22Rv1 (cell line): ENCODE measurements at regions not wholly inside any gene's neighbourhood (a gene's known extent, or its start where the extent isn't known, plus 50 kb on each side); places are given as distances from the start of the nearest gene placed in this dataset.

ENCODE experiments used
- H3K27ac ChIP-seq: fragments of 450-650 bp; 2 replicates; pipeline ENCODE4 v1.5.1; 2017
- CTCF ChIP-seq: fragments of 450-650 bp; IDR thresholded peaks from 2 replicates; pipeline ENCODE4 v1.5.1; 2017; ENCODE audit warnings: mild to moderate bottlenecking
- ZFX ChIP-seq: fragments of 450-650 bp; IDR thresholded peaks from 2 replicates; pipeline ENCODE4 v1.6.1; 2017; ENCODE audit warnings: antibody characterized with exemption, borderline replicate concordance

- no peak overlapping the region for H3K27ac ChIP-seq
- TF ChIP-seq ZFX, result no peak
Measured at GRCh38 chr1:185376840-185377635, 60.0 kb upstream of the IVNS1ABP start.

GRCh38 chr1:185376288-185376687 lies 59.2 kb upstream of the IVNS1ABP start:
- H3K27ac ChIP-seq, result no peak overlapping the region
- TF ChIP-seq ZFX (no peak), CTCF (no peak)

- TF ChIP-seq CTCF, result no peak
- no peak overlapping the region for H3K27ac ChIP-seq
Measured at GRCh38 chr1:185375583-185375982, 58.5 kb upstream of the IVNS1ABP start.

- no peak overlapping the region for H3K27ac ChIP-seq
- TF ChIP-seq ZFX (no peak), CTCF (no peak)
Measured at GRCh38 chr1:185373813-185374529, 56.9 kb upstream of the IVNS1ABP start.

- TF ChIP-seq CTCF, result no peak
- no peak for TF ChIP-seq ZFX
- no peak overlapping the region for H3K27ac ChIP-seq
Measured at GRCh38 chr1:185369786-185370185, 52.7 kb upstream of the IVNS1ABP start.

- no peak for TF ChIP-seq CTCF
- TF ChIP-seq ZFX, result no peak
Measured at GRCh38 chr1:185368913-185369491, 52.0 kb upstream of the IVNS1ABP start.

GRCh38 chr1:185368313-185368855 lies 51.3 kb upstream of the IVNS1ABP start:
- no peak overlapping the region for H3K27ac ChIP-seq
- TF ChIP-seq CTCF, result no peak
- no peak for TF ChIP-seq ZFX

More at GRCh38 chr1:185368913-185369491, 52.0 kb upstream of the IVNS1ABP start:
- no peak overlapping the region for H3K27ac ChIP-seq
